IMR-90 (cell line): ENCODE measurements at regions not wholly inside any gene's neighbourhood (a gene's known extent, or its start where the extent isn't known, plus 50 kb on each side); places are given as distances from the start of the nearest gene placed in this dataset.

Experiments
- CTCF ChIP-seq: conservative IDR thresholded peaks from 2 replicates; pipeline ENCODE4 v1.5.1; 2012; ENCODE audit warnings: mild to moderate bottlenecking, low read depth, low read length, improper control_type of control experiment
- POLR2A ChIP-seq: IDR thresholded peaks from 2 replicates; pipeline ENCODE4 v1.6.1; 2012; ENCODE audit warnings: mild to moderate bottlenecking, low read depth, low read length
- RCOR1 ChIP-seq: IDR thresholded peaks from 2 replicates; pipeline ENCODE4 v1.6.1; 2012; ENCODE audit warnings: mild to moderate bottlenecking, low read length, improper control_type of control experiment; ENCODE audit not compliant: insufficient replicate concordance

GRCh38 chr10:90635111-90635765, 222.6 kb downstream of the HTR7 start:
- TF ChIP-seq CTCF (no peak), RCOR1 (no peak), POLR2A (no peak)
